Neuronal stem cell (in vitro differentiated cells): ENCODE measurements at regions not wholly inside any gene's neighbourhood (a gene's known extent, or its start where the extent isn't known, plus 50 kb on each side); places are given as distances from the start of the nearest gene placed in this dataset.

Experiments used
- DNase-seq: peaks from one replicate; pipeline ENCODE4 v3.0.0-alpha.2; 2013; ENCODE audit warnings: low spot score
- H2AFZ ChIP-seq: one replicate; pipeline ENCODE4 v1.6.1; 2013; ENCODE audit warnings: mild to moderate bottlenecking, low read length, inconsistent platforms
- H2AK5ac ChIP-seq: 2 replicates; pipeline ENCODE4 v1.6.1; 2013; ENCODE audit warnings: low read depth, mild to moderate bottlenecking, inconsistent platforms, low read length, moderate library complexity, mixed read lengths
- H2BK120ac ChIP-seq: 2 replicates; pipeline ENCODE4 v1.6.1; 2013; ENCODE audit warnings: low read depth, mild to moderate bottlenecking, inconsistent platforms, low read length, moderate library complexity, mixed read lengths
- H2BK12ac ChIP-seq: one replicate; pipeline ENCODE4 v1.6.1; 2013; ENCODE audit warnings: low read length, inconsistent platforms
- H2BK15ac ChIP-seq: 2 replicates; pipeline ENCODE4 v1.6.1; 2013; ENCODE audit warnings: mild to moderate bottlenecking, low read length, inconsistent platforms, mixed read lengths
- H2BK5ac ChIP-seq: one replicate; pipeline ENCODE4 v1.6.1; 2013; ENCODE audit warnings: inconsistent platforms, mild to moderate bottlenecking, low read length, moderate library complexity
- H3K14ac ChIP-seq: one replicate; pipeline ENCODE4 v1.6.1; 2013; ENCODE audit warnings: low read length, inconsistent platforms
- H3K18ac ChIP-seq: 2 replicates; pipeline ENCODE4 v1.6.1; 2013; ENCODE audit warnings: low read length, inconsistent platforms
- H3K23ac ChIP-seq: 2 replicates; pipeline ENCODE4 v1.6.1; 2013; ENCODE audit warnings: low read depth, mild to moderate bottlenecking, mixed read lengths, low read length, inconsistent platforms; ENCODE audit not compliant: poor library complexity
- H3K27ac ChIP-seq: replicated peaks from 3 replicates; pipeline ENCODE4 v1.5.1; 2013; ENCODE audit warnings: low read length, inconsistent platforms
- H3K27me3 ChIP-seq, 3 experiments: 2 replicates each; pipeline ENCODE4 v1.6.1; 2013; ENCODE audit warnings: low read length in 3 of 3, mild to moderate bottlenecking in 2 of 3, inconsistent platforms in 1 of 3, low read depth in 1 of 3, mixed read lengths in 1 of 3, moderate library complexity in 1 of 3; ENCODE audit not compliant: control insufficient read depth in 3 of 3, insufficient read depth in 3 of 3
- H3K36me3 ChIP-seq, 2 donors: replicated peaks in 1 of 2; 2 replicates each; pipeline ENCODE4 v1.6.1; 2013; ENCODE audit warnings: low read length in 2 of 2; ENCODE audit not compliant: control insufficient read depth in 2 of 2, insufficient read depth in 2 of 2
- H3K4ac ChIP-seq: 2 replicates; pipeline ENCODE4 v1.6.1; 2013; ENCODE audit warnings: inconsistent platforms, mild to moderate bottlenecking, low read length, moderate library complexity
- H3K4me1 ChIP-seq, 2 donors: 1 replicate in 1 of 2; 2 replicates in 1 of 2; pipeline ENCODE4 v1.6.1; 2013; ENCODE audit warnings: low read length in 2 of 2, low read depth in 1 of 2; ENCODE audit not compliant: control insufficient read depth in 2 of 2, insufficient read depth in 1 of 2
- H3K4me2 ChIP-seq: one replicate; pipeline ENCODE4 v1.6.1; 2013; ENCODE audit warnings: mild to moderate bottlenecking, low read length, inconsistent platforms; ENCODE audit not compliant: insufficient read depth, poor library complexity, severe bottlenecking
- H3K4me3 ChIP-seq, 2 donors: 2 replicates each; pipeline ENCODE4 v1.5.1; 2013; ENCODE audit warnings: low read length in 2 of 2, mild to moderate bottlenecking in 2 of 2, inconsistent platforms in 1 of 2, moderate library complexity in 1 of 2
- H3K79me1 ChIP-seq: one replicate; pipeline ENCODE4 v1.6.1; 2013; ENCODE audit warnings: low read depth, mild to moderate bottlenecking, inconsistent platforms, low read length, moderate library complexity
- H3K9ac ChIP-seq: one replicate; pipeline ENCODE4 v1.6.1; 2013; ENCODE audit warnings: mild to moderate bottlenecking, low read depth, low read length, inconsistent platforms; ENCODE audit not compliant: poor library complexity
- H3K9me3 ChIP-seq, 2 donors: replicated peaks in 1 of 2; 2 replicates each; pipeline versions ENCODE3 to v1.6.1; 2013; ENCODE audit warnings: low read length in 2 of 2, mild to moderate bottlenecking in 2 of 2, inconsistent platforms in 1 of 2, low read depth in 1 of 2, mixed read lengths in 1 of 2, moderate library complexity in 1 of 2; ENCODE audit not compliant: control insufficient read depth in 2 of 2, insufficient read depth in 1 of 2
- H4K8ac ChIP-seq: one replicate; pipeline ENCODE4 v1.6.1; 2013; ENCODE audit warnings: low read depth, mild to moderate bottlenecking, inconsistent platforms, low read length, moderate library complexity
- H4K91ac ChIP-seq: one replicate; pipeline ENCODE4 v1.6.1; 2013; ENCODE audit warnings: low read length, low read depth, mild to moderate bottlenecking, inconsistent platforms; ENCODE audit not compliant: poor library complexity
- WGBS, 2 donors: extraction: QIAGEN DNeasy Blood & Tissue Kit; methylation state at CpG; one replicate each; pipeline ENCODE4 v1.1.7; 2013; ENCODE audit warnings: missing lambda C conversion rate in 2 of 2, mixed read lengths in 1 of 2; ENCODE audit not compliant: insufficient read length in 2 of 2, insufficient replicate concordance in 1 of 2; ENCODE audit errors: extremely low coverage in 2 of 2; 5-methylcytosine and 5-hydroxymethylcytosine counted together

- H2BK120ac ChIP-seq = no peak overlapping the region
- H3K23ac ChIP-seq = no peak overlapping the region
- no peak overlapping the region for H3K9ac ChIP-seq
- no peak overlapping the region for H4K8ac ChIP-seq
- no peak overlapping the region for H3K4me3 ChIP-seq
- no peak overlapping the region for H3K14ac ChIP-seq
- H2AFZ ChIP-seq = no peak overlapping the region
- H2AK5ac ChIP-seq = no peak overlapping the region
- no CpG with 5 or more reads among the region's 9 CpGs for WGBS, 2 donors
- H2BK15ac ChIP-seq = no peak overlapping the region
- H2BK5ac ChIP-seq = no peak overlapping the region
- no peak overlapping the region for H4K91ac ChIP-seq
- no peaks in the 10 kb centered on the region for H3K9me3 ChIP-seq
- no peaks in the 10 kb centered on the region for H3K36me3 ChIP-seq
- peaks cover 0 to 2% of the 10 kb centered on the region in 2 donors for H3K4me1 ChIP-seq
- no peaks in the 10 kb centered on the region for H3K79me1 ChIP-seq
- H3K4ac ChIP-seq = no peak overlapping the region
- no peak overlapping the region for H3K4me2 ChIP-seq
- H3K18ac ChIP-seq = no peak overlapping the region
- H3K27me3 ChIP-seq = no peaks in the 10 kb centered on the region
- no peak overlapping the region for H3K27ac ChIP-seq
- no peak overlapping the region for H2BK12ac ChIP-seq
- DNase-seq = no peak
These were observed 112.1 kb upstream of the DDIT4L start for GRCh38 chr4:100302061-100303026.

- no peak for DNase-seq
- Histone ChIP-seq H3K4me3 (no peak overlapping the region), H3K79me1 (no peaks in the 10 kb centered on the region), H4K91ac (no peak overlapping the region), H2AK5ac (no peak overlapping the region), H3K18ac (no peak overlapping the region), H3K23ac (no peak overlapping the region), H2BK120ac (no peak overlapping the region), H3K9me3 (no peaks in the 10 kb centered on the region), H3K9ac (no peak overlapping the region), H2BK5ac (no peak overlapping the region), H4K8ac (no peak overlapping the region), H3K27ac (no peak overlapping the region), H3K4ac (no peak overlapping the region), H3K14ac (no peak overlapping the region), H2BK12ac (no peak overlapping the region), H2AFZ (no peak overlapping the region), H2BK15ac (no peak overlapping the region), H3K27me3 (no peaks in the 10 kb centered on the region), H3K36me3 (no peaks in the 10 kb centered on the region), H3K4me2 (no peak overlapping the region), H3K4me1 (peaks cover 0 to 2% of the 10 kb centered on the region in 2 donors)
- no CpG with 5 or more reads among the region's 2 CpGs for WGBS, 2 donors
These were observed 109.0 kb upstream of the DDIT4L start for GRCh38 chr4:100299046-100299840.

- H3K14ac ChIP-seq = no peak overlapping the region
- H3K9me3 ChIP-seq = no peaks in the 10 kb centered on the region
- no peak for DNase-seq
- H3K4me3 ChIP-seq = no peak overlapping the region
- no peak overlapping the region for H3K23ac ChIP-seq
- no peak overlapping the region for H3K9ac ChIP-seq
- no CpG with 5 or more reads among the region's 2 CpGs for WGBS, 2 donors
- no peak overlapping the region for H3K4ac ChIP-seq
- H4K91ac ChIP-seq = no peak overlapping the region
- no peak overlapping the region for H3K27ac ChIP-seq
- no peaks in the 10 kb centered on the region for H3K36me3 ChIP-seq
- H2BK12ac ChIP-seq = no peak overlapping the region
- H2BK120ac ChIP-seq = no peak overlapping the region
- no peak overlapping the region for H2AK5ac ChIP-seq
- H2BK15ac ChIP-seq = no peak overlapping the region
- no peaks in the 10 kb centered on the region for H3K27me3 ChIP-seq
- no peaks in the 10 kb centered on the region for H3K79me1 ChIP-seq
- H3K4me1 ChIP-seq = peaks cover 0 to 2% of the 10 kb centered on the region in 2 donors
- H4K8ac ChIP-seq = no peak overlapping the region
- H3K4me2 ChIP-seq = no peak overlapping the region
- H2AFZ ChIP-seq = no peak overlapping the region
- no peak overlapping the region for H2BK5ac ChIP-seq
- H3K18ac ChIP-seq = no peak overlapping the region
These were observed 105.5 kb upstream of the DDIT4L start for GRCh38 chr4:100295792-100296191.

- H3K18ac ChIP-seq = no peak overlapping the region
- DNase-seq = no peak
- no peak overlapping the region for H3K14ac ChIP-seq
- no peak overlapping the region for H2BK5ac ChIP-seq
- no peak overlapping the region for H2BK15ac ChIP-seq
- no peak overlapping the region for H3K4ac ChIP-seq
- no peak overlapping the region for H3K27ac ChIP-seq
- no peak overlapping the region for H3K4me2 ChIP-seq
- H3K23ac ChIP-seq = no peak overlapping the region
- no peak overlapping the region for H3K4me3 ChIP-seq
- no peak overlapping the region for H2BK120ac ChIP-seq
- H3K27me3 ChIP-seq = no peaks in the 10 kb centered on the region
- no peak overlapping the region for H2BK12ac ChIP-seq
- no peak overlapping the region for H3K9ac ChIP-seq
- H3K79me1 ChIP-seq = no peaks in the 10 kb centered on the region
- no peak overlapping the region for H4K8ac ChIP-seq
- H3K9me3 ChIP-seq = no peaks in the 10 kb centered on the region
- peaks cover 0 to 2% of the 10 kb centered on the region in 2 donors for H3K4me1 ChIP-seq
- no peaks in the 10 kb centered on the region for H3K36me3 ChIP-seq
- no peak overlapping the region for H4K91ac ChIP-seq
- H2AFZ ChIP-seq = no peak overlapping the region
- H2AK5ac ChIP-seq = no peak overlapping the region
- no CpG with 5 or more reads among the region's 1 CpG for WGBS, 2 donors
These were observed 104.1 kb upstream of the DDIT4L start for GRCh38 chr4:100294356-100294755.
